ENCODE measurements at regions not wholly inside any gene's neighbourhood (a gene's known extent, or its start where the extent isn't known, plus 50 kb on each side); places are given as distances from the start of the nearest gene placed in this dataset.

DNA sequence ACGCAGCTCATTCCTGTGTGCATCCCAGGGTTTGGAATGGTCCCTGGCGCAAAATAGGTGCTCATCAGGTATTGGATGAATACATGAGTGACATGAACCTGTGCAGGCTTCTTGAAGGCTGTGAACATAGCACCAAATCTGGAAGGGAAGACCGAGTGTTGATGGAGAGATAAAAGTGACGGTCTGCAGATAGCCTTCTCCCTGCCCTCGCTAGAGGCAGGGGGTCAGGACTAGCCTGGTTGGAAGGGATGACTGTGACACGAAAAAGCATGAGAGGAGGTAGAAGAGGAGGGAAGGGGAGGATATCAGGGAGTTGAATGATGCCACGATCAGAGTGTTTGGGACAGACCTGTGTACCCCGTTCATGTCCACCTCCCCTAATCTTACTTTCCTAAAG lies 267.1 kb downstream of the XXYLT1 start:
- no peak for TF ChIP-seq FOXA1 (IDR thresholded peaks at IDR 0.05)
- TF ChIP-seq TARDBP (IDR thresholded peaks at IDR 0.05), result no peak
- TF ChIP-seq ELF4 (IDR thresholded peaks at IDR 0.05), result no peak
- TF ChIP-seq BHLHE40 (IDR thresholded peaks at IDR 0.05; ENCODE audit: borderline replicate concordance), result no peak
- no peak for TF ChIP-seq HDGF (IDR thresholded peaks at IDR 0.05; ENCODE audit: borderline replicate concordance)
- TF ChIP-seq CTBP1 (IDR thresholded peaks at IDR 0.05; ENCODE audit: borderline replicate concordance), result no peak
- no peak for TF ChIP-seq SP1 (IDR thresholded peaks at IDR 0.05)
- no peak for TF ChIP-seq FOXK2 (IDR thresholded peaks at IDR 0.05)
- TF ChIP-seq ZNF384 (IDR thresholded peaks at IDR 0.05), result no peak
- no peak for TF ChIP-seq ARNT (IDR thresholded peaks at IDR 0.05)
